Muscle of back (tissue), 3 donors: ENCODE measurements at regions not wholly inside any gene's neighbourhood (a gene's known extent, or its start where the extent isn't known, plus 50 kb on each side); places are given as distances from the start of the nearest gene placed in this dataset.

ENCODE experiments used
- DNase-seq, 3 donors: peaks; one replicate each; pipeline versions ENCODE4 v3.0.0 to v3.0.0-alpha.2; 2013

DNA sequence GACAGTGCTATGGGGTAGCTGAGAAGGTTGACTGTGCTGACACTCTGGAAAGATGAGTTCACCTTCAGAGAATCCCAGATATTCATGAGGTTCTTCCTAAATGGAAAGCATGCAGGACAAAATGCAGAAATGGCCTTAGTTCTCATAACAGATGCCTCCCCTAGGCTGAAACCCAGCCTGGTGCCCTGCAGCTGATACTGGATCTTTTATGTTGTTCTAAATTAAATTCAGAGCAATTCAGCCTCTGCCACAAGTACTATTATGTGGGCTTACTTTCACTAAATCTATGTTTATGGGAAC, 172.0 kb upstream of the SERPINE2 start:
- DNase-seq, result no peak

- no peak for DNase-seq
Measured at GRCh38 chr2:224210286-224211180, 171.4 kb upstream of the SERPINE2 start.

GRCh38 chr2:224209555-224210285, 170.6 kb upstream of the SERPINE2 start:
- DNase-seq, result peak in 2 of 3 donors; percentile 51 to 84

DNA sequence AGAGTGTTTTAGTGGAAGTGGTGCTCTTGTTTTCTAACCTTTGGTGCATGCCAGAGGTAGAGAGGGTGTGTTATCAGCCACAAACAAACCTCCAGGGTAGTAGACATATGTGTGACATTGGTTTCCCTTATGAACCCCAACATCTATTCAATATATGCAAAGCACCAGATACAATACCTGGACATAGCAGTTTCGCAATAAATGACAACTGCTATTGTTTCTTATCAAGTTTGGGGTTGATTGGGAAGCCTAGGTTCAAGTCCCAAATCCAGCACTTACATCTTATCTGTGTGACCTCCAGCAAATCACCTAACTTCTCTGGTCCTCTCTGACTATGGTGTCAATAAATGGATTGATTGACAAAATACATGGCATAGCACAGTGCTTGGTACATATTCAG, 169.4 kb upstream of the SERPINE2 start:
- no peak for DNase-seq

GRCh38 chr2:224208007-224208406, 168.9 kb upstream of the SERPINE2 start:
- DNase-seq, result no peak

GRCh38 chr2:224206816-224207215, 167.7 kb upstream of the SERPINE2 start:
- DNase-seq, result no peak

DNA sequence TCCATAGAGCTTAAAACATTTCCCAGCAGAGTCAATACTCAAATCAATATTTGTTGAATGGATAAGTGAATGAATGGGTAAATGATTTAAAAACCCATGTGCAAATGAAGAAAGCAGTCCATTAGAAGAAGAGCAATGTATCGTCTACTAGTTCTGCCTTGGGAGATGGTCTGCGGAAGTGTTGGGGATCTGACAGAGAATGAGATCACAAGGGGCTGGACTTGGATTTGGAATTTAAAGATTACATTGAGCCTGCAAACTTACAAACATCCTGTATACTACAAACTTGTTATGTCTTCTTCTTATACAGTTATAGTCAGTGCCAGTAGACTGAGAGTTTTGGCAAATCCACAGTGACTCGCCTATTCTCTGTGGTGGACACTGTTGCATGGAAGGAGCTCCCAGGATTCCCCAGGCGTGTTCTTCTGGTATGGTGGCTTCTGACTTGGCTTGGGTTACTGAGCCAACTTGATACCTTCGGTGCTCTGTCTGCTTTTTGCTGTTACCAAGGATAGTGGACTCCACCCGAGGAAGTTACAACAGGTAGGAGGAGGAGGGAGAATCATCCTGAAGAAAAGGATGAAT, 163.3 kb upstream of the SERPINE2 start:
- DNase-seq, result peak in 1 of 3 donors; percentile 65

DNA sequence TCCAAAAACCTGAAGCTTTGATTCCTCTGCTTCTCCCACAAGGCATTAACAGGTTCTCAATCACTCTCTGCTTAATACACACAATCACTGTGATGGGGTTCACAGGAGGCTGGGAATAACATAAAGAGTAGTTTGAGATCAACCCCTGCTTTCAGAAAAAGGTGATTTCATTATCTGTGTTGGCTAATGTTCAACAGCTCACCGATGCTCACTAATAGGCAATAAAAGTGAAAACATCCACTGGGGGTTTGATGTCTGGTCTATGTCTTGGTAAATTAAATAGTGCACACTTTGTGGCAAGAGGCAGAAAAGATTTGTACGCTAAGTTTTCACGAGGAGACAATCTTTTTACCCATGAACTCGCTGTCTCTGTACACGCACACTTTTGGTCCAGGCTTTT, 159.3 kb upstream of the SERPINE2 start:
- DNase-seq, result no peak

DNA sequence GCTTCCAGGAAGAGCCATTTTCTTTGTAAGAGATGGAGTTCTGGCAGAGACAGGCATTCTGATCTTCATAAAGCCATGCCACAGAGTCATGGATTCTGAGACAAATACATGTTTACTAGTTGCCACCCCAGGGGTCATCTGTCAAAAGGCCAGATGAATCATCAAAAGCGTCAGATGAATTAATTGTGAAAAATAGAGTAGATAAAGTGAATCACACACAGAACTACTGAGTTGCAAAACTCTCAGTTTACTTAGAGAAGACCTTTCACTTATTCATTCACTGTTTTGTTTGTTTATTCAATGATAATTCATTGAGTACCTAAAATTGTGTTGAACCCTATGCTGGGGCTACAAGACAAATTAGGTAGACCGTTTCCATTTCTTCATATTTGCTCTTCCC, 157.7 kb upstream of the SERPINE2 start:
- DNase-seq, result no peak

DNA sequence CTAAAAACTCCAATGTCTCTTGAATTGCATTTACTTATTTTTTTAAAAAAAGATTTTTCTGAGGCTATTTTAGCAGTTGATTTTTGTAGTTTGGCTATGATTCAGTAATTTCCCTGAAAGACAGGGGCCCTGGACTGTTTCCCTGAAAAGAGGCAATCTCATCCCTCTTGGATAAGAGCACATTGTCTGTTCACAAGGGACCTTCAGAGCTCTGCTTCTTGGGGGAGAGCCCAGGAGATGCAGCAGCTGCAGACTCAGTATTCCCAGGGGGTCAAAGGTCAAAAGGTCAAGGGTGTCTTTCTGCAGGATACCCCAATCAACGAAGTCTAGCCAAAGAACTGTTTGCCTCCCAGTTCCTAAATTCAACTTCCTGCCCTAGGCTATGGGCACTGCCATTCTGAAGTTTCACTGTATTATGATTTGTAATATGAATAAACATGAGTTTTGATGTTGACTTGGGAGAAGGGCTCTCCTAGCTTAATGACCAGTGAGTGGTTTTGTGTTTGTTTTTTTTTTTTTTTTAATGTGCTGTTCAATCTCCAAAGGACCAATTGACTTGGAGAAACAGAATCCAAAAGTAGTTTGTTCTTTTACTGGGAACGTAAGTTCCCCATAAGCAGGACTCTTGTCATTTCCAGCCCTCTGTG, 157.0 kb upstream of the SERPINE2 start:
- DNase-seq, result peak; percentile 67 to 95 (median 87)

DNA sequence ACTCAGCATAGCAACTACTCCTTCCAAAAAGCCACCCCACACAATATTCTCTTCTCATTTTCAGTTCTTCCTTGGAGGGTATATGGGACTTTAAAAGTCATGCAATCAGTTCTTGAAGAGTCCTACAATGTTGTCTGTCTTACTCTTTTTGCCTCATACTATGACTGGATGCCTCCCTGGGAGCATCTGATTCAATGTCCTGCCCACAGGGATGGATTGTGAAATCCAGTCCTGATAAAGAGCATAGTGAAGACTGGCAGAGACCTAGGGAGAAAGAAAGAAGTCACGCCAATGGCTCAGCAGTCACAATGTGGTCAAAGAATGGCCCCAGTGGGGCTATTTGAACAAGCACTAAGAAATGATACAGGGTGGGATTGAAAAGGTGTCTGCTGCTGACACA, 155.1 kb upstream of the SERPINE2 start:
- no peak for DNase-seq

DNA sequence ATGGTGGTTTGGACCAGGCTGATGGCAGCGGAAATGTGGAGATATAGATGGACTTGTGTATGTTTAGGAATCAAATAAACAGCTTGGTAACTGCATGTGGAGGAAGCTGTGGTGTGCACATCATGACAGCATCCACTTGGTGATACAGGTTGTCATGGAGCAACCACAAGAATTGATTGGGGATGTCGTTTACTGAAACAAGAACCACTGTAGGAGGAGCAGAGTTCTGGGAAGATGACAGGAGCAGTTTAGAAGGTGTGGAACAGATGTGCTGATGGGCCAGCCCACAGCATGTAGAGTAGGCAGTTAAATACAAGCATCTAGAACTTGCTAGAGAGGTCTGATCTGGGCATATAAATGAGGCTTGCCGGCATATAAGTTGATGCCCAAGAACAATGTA, 152.4 kb upstream of the SERPINE2 start:
- DNase-seq, result no peak

DNA sequence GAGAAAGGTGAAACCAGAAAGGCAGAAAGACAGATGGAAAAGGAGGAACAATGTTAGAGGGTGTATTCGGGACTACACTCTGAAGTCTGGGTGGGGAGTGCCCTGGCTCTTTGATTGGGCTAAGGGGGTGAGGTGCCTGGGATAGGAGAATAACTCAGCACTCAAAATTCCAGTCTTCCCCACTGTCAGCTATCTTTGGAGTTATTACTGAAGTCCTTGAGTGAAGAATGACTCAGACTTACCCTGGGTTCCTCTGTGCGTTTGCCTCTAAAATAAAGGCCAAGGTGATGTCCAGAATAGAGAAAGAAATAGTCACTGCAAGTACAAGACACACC, 151.8 kb upstream of the SERPINE2 start:
- DNase-seq, result no peak

DNA sequence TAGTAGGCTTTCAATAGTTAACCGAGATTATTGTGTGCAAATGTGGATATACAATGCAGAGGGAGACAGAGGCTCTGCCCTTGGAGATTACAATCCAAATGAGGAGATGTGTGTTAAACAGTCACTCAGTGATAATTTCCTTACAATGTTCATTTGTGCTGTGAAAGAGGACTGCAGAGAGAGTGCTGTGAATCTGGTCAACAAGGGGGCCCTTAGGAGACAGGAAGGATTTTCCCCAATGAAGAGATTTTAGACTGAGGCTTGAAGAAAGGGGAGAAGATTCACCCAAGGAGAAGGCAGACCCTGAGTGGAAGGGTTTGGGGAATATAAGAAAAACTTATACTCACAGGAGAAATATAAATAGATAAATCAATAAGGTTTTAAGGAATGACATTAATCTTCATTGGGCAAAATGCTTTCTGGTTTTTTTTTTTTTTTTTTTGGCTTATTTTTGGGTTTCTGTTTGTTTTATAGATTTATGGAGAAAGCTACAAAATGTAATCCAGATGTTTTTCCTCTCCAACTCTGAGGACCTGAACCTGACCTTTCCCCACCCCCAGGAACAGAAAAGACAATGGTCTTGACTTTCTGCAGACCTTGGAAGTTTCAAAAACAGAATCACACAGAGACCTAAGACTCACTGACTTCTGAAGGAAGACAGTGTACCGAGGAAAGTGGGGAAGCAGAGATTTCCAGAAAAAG, 151.3 kb upstream of the SERPINE2 start:
- peak in 1 of 3 donors; percentile 79 for DNase-seq

- DNase-seq, result no peak
Measured at GRCh38 chr2:224187220-224187619, 148.1 kb upstream of the SERPINE2 start.

GRCh38 chr2:224185023-224185601, 146.0 kb upstream of the SERPINE2 start:
- DNase-seq, result no peak

GRCh38 chr2:224183086-224183485, 144.0 kb upstream of the SERPINE2 start:
- no peak for DNase-seq

- DNase-seq, result no peak
Measured at GRCh38 chr2:224182498-224182897, 143.4 kb upstream of the SERPINE2 start.

- no peak for DNase-seq
Measured at GRCh38 chr2:224181534-224182155, 142.6 kb upstream of the SERPINE2 start.

- peak; percentile 49 to 87 (median 79) for DNase-seq
Measured at GRCh38 chr2:224180810-224181209, 141.7 kb upstream of the SERPINE2 start.

DNA sequence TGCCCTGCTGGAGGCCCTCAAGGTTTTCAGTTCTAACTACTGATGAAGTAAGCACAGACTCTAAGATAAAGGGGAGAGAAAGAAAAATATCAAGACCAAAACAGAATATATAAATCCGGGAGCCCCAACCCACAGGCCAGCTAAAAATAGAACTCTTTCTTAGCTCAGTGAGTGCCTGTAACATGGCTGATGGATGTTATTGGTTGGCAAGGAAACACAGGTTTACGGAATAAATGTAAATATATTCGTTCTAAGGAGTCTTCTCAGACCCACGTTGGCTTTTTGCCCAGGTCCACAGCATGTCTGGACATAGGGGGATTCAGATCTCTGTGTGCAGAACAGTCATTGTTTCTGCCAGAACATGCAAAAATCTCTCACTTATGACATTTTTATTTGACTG, 139.0 kb upstream of the SERPINE2 start:
- peak; percentile 62 to 93 (median 84) for DNase-seq
